SU-DHL-6 (cell line): ENCODE measurements at regions not wholly inside any gene's neighbourhood (a gene's known extent, or its start where the extent isn't known, plus 50 kb on each side); places are given as distances from the start of the nearest gene placed in this dataset.

Experiments used
- CTCF ChIP-seq: fragments of 200-600 bp; sonication (generic); IDR thresholded peaks from one replicate; pipeline ENCODE4 v1.5.1; 2017; ENCODE audit warnings: antibody characterized with exemption, mild to moderate bottlenecking, low read length, moderate library complexity; ENCODE audit not compliant: insufficient read depth, poor library complexity, severe bottlenecking
- EZH2phosphoT487 ChIP-seq: fragments of 200-600 bp; sonication (generic), shearing (Covaris generic); conservative IDR thresholded peaks from 2 replicates; pipeline ENCODE4 v1.6.1; 2018; ENCODE audit warnings: mild to moderate bottlenecking, antibody characterized with exemption, low read length, moderate library complexity, mixed read lengths

- no peak for TF ChIP-seq CTCF
- TF ChIP-seq EZH2phosphoT487: no peak
Measured at GRCh38 chr19:20279516-20279915, 112.5 kb downstream of the ZNF486 start.
